HEK293 (cell line): ENCODE measurements at regions not wholly inside any gene's neighbourhood (a gene's known extent, or its start where the extent isn't known, plus 50 kb on each side); places are given as distances from the start of the nearest gene placed in this dataset.

ENCODE experiments used
- CTCF ChIP-seq: fragments of 450-650 bp; formaldehyde crosslinking; IDR thresholded peaks from 2 replicates; pipeline ENCODE4 v1.5.1; 2016; ENCODE audit warnings: missing biosample characterization, missing genetic modification characterization
- SALL2 ChIP-seq: fragments of 450-650 bp; formaldehyde crosslinking; IDR thresholded peaks from 2 replicates; pipeline ENCODE4 v1.5.0; 2017; ENCODE audit warnings: missing biosample characterization, mild to moderate bottlenecking, missing genetic modification characterization, borderline replicate concordance
- YY1 ChIP-seq: fragments of 450-650 bp; formaldehyde crosslinking; IDR thresholded peaks from 2 replicates; pipeline ENCODE4 v1.5.1; 2018; ENCODE audit warnings: missing biosample characterization, missing genetic modification characterization
- ZNF18 ChIP-seq: fragments of 450-650 bp; formaldehyde crosslinking; IDR thresholded peaks from 2 replicates; pipeline ENCODE4 v1.5.1; 2016; ENCODE audit warnings: missing biosample characterization, missing genetic modification characterization
- ZNF292 ChIP-seq: fragments of 450-650 bp; formaldehyde crosslinking; IDR thresholded peaks from 2 replicates; pipeline ENCODE4 v1.5.1; 2016; ENCODE audit warnings: low read depth, missing biosample characterization, missing genetic modification characterization, borderline replicate concordance
- ZNF654 ChIP-seq: fragments of 450-650 bp; formaldehyde crosslinking; IDR thresholded peaks from 2 replicates; pipeline ENCODE4 v1.5.1; 2016; ENCODE audit warnings: low read depth, missing biosample characterization, missing genetic modification characterization
- TF ChIP-seq, protein P1 (sequence below): fragments of 450-650 bp; formaldehyde crosslinking; IDR thresholded peaks from 2 replicates; pipeline ENCODE4 v1.5.1; 2016; ENCODE audit warnings: missing biosample characterization, missing genetic modification characterization
- TF ChIP-seq, protein P2 (sequence below): fragments of 450-650 bp; formaldehyde crosslinking; IDR thresholded peaks from 2 replicates; pipeline ENCODE4 v1.5.1; 2017; ENCODE audit warnings: missing biosample characterization, missing genetic modification characterization

- TF ChIP-seq, protein P1, sequence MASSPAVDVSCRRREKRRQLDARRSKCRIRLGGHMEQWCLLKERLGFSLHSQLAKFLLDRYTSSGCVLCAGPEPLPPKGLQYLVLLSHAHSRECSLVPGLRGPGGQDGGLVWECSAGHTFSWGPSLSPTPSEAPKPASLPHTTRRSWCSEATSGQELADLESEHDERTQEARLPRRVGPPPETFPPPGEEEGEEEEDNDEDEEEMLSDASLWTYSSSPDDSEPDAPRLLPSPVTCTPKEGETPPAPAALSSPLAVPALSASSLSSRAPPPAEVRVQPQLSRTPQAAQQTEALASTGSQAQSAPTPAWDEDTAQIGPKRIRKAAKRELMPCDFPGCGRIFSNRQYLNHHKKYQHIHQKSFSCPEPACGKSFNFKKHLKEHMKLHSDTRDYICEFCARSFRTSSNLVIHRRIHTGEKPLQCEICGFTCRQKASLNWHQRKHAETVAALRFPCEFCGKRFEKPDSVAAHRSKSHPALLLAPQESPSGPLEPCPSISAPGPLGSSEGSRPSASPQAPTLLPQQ = no peak
- TF ChIP-seq YY1 (tag by site-specific recombination) = no peak
- TF ChIP-seq CTCF = no peak
- no peak for TF ChIP-seq SALL2 (tag by site-specific recombination)
- no peak for TF ChIP-seq ZNF18 (tag by site-specific recombination)
- TF ChIP-seq, protein P2, sequence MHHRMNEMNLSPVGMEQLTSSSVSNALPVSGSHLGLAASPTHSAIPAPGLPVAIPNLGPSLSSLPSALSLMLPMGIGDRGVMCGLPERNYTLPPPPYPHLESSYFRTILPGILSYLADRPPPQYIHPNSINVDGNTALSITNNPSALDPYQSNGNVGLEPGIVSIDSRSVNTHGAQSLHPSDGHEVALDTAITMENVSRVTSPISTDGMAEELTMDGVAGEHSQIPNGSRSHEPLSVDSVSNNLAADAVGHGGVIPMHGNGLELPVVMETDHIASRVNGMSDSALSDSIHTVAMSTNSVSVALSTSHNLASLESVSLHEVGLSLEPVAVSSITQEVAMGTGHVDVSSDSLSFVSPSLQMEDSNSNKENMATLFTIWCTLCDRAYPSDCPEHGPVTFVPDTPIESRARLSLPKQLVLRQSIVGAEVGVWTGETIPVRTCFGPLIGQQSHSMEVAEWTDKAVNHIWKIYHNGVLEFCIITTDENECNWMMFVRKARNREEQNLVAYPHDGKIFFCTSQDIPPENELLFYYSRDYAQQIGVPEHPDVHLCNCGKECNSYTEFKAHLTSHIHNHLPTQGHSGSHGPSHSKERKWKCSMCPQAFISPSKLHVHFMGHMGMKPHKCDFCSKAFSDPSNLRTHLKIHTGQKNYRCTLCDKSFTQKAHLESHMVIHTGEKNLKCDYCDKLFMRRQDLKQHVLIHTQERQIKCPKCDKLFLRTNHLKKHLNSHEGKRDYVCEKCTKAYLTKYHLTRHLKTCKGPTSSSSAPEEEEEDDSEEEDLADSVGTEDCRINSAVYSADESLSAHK (tag by site-specific recombination) = no peak
- no peak for TF ChIP-seq ZNF292 (tag by site-specific recombination)
- TF ChIP-seq ZNF654 (tag by site-specific recombination) = no peak
Measured at GRCh38 chr11:80958361-80958760, 1517.5 kb upstream of the TENM4 start.
